IPS-NIHi11 (cell line): ENCODE measurements at regions not wholly inside any gene's neighbourhood (a gene's known extent, or its start where the extent isn't known, plus 50 kb on each side); places are given as distances from the start of the nearest gene placed in this dataset.
A peak's percentile ranks its signal among the peaks of the same experiment; 100 is the strongest.
"Not testable (repeated sequence)": the region's sequence is repeated elsewhere in the genome, so short reads cannot be mapped to it uniquely, and the experiment has no call there.

Experiments used
- DNase-seq: peaks from one replicate; pipeline ENCODE4 v3.0.0; 2012; ENCODE audit warnings: mixed read lengths, low spot score

DNA sequence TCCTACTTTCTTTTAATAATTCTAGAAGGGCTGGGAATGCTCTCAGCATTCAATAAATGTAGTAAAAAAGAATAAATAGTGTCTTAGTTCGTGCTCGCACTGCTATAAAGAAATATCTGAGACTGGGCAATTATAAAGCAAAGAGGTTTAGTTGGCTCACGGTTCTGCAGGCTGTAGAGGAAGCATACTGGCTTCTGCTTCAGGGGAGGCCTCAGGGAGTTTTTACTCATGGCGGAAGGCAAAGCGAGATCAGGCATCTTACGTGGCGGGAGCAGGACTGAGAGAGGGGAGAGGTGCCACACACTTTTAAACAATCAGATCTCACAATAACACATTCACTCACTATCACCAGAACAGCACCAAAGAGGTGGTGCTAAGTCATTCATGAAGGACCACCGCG is 103.0 kb upstream of the UBE2E2 start:
- no peak for DNase-seq

DNA sequence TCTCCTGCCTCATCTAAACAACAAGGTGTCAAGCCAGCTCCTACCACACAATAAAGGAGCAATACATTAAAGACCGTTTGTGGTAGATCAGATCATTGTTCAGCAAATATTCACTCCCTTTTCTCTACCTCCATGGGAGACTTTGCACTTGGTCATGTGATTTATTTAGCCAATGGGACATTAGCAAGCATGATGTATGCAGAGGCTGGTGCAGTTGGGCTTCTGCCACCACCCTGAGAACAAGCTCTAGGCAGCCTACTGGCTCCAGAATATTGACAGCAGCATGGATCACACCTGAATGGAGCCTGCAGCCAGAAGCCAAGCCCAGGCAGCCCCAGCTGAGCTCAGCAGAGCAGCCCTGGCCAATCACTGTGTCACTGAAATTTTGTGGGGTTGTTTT is 99.4 kb upstream of the UBE2E2 start:
- DNase-seq, result no peak

DNA sequence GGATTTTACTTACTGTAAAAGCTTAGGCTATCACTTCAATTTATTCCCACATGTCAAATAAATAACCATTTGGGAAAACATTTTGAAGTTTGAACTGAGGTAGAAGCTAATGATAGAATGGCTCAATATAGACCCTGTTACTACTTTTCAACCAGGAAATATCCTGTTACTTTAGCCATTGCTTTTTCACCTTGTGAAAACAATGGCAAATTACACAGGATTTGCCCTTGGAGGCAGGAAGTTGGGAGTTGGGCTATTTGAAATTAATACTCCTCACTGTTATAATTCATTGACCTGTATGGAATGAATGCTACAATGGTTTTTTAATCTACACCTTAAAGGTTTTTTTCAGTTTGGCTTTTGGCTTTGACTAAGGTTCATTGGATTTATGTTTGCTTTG is 98.1 kb upstream of the UBE2E2 start:
- DNase-seq, result no peak

- DNase-seq, result no peak
Observed at GRCh38 chr3:23106666-23107065, 96.5 kb upstream of the UBE2E2 start.

DNA sequence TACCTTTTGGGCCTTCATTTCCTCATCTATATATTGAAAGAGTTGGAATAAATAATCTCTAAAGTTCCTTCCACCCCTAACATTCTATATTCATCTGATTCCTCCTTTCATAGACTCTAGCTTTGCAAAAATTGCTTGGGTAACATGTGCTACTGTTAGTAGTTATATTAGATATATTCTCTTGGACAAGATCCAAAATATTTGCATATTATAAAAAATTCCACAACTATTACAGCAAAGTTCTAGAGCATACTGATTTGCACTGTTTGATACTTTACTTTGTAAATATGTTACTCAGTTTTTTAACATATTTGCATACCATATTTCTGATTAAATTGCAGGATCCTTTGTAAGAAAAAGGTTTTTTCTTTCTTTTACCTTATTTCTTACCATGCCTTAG is 95.9 kb upstream of the UBE2E2 start:
- no peak for DNase-seq

DNA sequence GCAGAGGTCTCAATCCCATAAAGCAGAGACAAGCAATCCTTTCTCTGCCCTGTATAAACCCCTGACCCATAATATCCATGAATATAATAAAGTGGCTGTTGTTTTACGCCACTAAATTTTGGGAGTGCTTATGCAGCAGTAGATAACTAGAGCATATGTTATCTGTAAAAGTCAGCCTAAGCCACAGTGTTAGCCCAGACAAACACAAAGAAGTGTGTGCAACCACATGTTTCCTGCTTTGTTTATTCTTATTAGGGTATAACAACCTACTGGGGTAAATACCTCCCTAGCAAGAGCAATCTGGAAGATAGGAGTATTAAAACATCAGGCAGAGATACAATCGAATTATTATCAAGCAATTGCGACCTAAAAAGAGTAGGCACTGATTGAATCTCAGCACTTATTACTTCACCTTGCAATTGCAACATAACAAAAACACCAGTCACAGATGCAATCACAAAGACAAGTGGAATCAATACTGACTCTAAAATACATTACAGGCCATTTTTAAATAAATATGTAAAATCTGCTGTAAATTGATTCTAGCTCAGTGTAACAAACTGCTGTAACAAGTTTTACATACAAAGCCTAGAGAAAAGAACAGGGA is 94.6 kb upstream of the UBE2E2 start:
- no peak for DNase-seq

DNA sequence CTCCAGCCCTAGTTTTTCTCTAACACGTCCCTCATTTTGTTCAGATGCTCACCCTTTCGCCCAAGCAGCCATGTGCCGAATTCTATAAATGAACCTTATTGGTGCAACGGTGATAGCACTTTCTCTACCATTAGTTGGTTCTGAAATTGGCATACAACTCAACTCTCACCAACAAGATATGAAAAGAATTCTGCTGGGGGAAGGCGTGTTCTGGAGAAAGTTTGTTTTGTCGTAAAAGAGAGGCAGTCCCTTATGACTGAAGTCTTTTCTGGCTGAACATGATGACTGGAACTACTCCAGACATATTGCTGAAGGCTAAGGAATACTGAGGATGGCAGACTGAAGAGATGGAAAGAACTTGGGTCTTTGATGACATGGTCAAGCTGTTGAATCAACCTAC is 91.8 kb upstream of the UBE2E2 start:
- DNase-seq, result no peak

DNA sequence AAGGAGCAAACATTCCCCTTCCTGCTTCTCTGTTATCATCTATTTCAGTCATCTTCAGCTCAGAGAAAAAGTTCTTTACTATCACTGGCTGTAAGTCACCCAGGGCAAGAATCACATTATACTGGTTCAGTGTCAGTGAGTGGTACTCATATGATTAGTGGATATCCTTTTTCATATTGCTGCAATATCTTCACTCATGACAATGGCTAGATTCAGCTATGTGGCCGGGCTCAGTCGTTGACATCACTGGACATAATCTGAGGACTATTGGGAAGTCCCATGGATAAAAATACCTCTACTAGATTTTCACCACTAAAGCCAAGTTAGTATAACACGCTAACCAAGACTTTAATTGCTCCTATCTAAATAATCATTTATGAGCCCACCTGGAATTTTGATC is 91.3 kb upstream of the UBE2E2 start:
- no peak for DNase-seq

DNA sequence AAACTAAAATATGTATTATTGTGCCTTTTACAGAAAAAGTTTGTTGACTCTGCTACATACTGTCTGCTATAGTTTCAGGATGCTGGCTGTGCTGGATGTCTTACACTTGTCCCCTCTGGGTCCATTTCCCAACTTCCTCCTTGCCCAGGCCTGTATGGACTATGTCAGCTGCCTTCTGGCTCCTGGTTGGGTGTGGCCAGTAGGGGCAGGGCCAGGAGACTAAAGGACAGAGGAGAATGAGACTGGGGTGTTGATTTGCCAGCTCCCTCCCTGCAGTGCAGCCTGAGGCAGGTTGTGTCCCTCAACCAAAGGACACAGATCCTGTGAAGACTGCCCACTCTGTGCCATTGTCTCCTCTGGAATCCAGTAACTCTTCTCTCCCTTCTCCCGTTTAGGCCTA is 90.6 kb upstream of the UBE2E2 start:
- DNase-seq, result peak; percentile 35

GRCh38 chr3:23113455-23114171 is 89.5 kb upstream of the UBE2E2 start:
- no peak for DNase-seq

DNA sequence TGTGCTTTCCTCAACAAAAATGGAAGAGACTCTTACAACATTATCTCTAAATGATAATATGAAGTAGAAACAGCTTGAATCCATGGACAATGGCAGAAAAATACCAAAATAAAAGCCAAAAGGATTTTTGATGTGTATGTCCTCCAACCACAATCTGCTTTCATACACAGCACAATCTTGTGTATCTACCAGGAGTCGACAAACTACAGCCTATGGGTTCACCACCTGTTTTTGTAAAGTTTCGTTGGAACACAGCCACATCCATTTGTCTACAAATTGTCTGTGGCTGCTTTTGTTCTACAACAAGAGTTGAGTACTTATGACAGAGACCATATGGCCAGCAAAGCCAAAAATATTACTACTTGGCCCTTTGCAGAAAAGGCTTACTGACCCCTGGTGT is 88.7 kb upstream of the UBE2E2 start:
- DNase-seq, result no peak

DNA sequence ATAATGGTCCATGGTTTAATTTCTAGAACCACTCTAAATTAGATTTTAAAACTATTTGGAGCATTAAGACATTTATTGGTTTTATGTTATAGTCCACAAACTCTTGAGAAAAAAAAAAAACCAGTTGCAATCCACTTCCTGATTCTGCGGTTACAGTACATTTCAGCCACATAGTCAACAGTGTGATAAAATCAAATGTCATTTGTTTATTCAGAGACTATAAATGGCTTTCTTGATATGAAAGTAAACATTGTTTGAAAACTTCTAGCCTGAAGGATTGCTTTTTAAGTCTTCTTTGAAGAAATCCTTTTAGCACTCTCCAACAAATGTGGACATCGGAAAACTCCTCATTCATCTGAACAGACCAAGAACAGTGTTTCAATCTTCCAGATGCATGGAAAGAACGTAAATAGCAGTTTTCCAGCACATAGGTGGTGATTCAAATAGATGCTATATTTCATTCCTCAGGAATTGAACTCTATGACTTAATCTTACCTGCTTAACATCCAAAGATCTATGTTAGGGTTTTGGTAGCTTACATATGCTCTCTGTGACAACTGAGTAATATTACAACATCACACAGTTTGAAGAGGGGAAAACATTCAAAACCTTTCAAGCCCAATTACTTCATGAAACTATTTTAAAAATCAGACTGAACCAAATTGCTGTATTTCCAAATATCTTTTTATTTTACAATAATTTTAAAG is 87.8 kb upstream of the UBE2E2 start:
- no peak for DNase-seq

- no peak for DNase-seq
Observed at GRCh38 chr3:23116081-23116837, 86.9 kb upstream of the UBE2E2 start.

GRCh38 chr3:23117856-23118255 is 85.3 kb upstream of the UBE2E2 start:
- no peak for DNase-seq

GRCh38 chr3:23127196-23127595 is 75.9 kb upstream of the UBE2E2 start:
- DNase-seq, result no peak

DNA sequence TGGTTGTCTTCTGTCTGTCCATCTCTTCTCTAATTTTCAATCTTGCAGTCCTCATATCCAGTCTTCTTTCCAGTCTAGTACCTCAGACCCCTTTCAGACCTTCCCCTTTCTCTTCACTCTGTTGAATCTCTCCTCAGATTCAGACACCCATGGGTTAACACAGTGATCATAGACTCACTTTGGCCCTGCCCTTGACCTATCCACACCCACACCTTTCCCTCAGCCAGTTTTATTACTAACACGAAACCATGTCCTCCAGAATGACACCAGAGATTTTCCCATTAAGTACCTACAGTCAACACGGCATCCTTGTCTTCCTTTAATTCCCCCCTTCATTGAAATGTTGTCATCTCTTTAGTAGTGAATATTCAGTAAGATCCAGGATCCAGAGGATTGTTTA is 74.5 kb upstream of the UBE2E2 start:
- no peak for DNase-seq

DNA sequence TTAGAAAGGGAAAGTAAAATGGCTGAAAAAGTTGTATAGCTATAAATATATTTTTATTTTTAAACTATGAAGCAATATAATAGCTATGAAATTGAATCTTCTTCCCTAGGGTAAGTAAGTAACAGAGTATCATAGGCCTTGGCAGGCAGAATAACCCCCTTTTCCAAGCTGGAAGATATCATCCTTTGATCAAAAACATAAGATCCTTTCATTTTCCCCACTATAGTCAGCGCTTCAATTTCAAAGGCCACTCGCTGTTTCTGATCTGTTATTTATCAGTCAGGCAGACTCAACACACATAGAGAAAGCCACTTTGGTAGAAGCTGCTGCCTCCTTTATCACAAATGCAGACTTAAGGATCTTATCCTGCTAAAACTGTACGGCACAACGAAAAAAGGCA is 74.0 kb upstream of the UBE2E2 start:
- DNase-seq, result no peak

GRCh38 chr3:23129817-23130216 is 73.3 kb upstream of the UBE2E2 start:
- no peak for DNase-seq

DNA sequence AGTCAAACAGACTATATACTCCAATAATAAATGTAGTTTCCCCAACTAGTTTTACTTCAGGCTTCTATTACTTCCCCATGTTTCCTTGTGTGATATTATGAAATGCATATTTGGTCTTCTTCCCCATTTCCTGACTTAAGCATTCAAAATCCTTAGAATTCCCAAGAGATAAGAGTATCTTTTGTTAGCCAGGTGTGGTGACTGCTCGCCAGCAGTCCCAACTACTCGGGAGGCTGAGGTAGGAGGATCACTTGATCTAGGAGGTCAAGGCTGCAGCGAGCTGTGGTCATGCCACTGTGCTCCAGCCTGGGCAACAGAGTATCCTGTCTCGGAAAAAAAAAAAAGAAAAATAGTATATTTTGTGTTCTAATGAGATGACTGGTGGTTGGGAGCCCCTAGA is 72.7 kb upstream of the UBE2E2 start:
- DNase-seq, result no peak

DNA sequence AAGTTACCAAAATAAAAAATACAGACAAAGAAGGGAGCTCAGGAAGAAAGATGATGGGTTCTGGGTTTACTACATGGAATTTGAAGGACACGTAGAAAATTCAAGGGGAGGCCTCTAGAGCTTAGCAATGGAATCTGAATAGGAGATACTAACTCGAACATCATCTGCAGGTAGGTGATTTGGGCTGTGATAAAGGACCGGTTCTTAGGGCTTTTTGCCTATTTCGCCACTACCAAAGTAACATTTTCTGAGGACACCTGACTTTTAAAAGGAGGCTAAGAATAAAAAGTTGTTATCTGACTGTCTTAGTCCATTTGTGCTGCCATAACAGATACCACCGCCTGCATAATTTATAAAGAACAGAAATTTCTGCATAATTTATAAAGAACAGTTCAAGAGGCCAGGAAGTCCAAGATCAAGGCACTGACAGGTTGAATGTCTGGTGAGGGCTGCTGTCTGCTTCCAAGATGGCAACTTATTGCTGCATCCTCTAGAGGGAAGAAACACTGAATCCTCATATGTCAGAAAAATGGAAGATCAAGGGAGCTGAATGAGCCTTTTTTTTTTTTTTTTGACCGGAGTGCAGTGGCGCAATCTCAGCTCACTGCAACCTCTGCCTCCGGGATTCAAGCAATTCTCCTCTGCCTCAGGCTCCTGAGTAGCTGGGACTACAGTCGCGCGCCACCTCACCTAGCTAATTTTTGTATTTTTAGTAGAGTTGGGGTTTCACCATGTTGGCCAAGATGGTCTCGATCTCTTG is 67.9 kb upstream of the UBE2E2 start:
- DNase-seq, result no peak

DNA sequence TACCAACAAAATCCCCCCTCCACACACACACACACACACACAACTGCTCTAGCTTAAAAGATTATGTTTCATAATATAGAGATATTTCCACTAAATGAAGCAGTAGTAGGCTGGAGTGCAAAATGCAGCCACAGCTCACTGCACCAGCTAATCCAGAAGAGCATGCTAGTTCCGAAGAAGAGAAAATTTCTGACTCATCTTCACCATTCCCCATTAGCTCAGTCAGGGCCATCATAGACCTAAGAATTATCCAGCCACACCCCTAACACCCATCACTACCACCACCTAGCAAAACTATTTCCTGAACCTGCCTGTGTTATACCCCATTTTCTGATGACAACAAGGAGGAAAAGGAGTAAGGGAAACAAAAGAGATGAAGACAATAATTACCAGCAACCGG is 67.1 kb upstream of the UBE2E2 start:
- DNase-seq, result no peak

DNA sequence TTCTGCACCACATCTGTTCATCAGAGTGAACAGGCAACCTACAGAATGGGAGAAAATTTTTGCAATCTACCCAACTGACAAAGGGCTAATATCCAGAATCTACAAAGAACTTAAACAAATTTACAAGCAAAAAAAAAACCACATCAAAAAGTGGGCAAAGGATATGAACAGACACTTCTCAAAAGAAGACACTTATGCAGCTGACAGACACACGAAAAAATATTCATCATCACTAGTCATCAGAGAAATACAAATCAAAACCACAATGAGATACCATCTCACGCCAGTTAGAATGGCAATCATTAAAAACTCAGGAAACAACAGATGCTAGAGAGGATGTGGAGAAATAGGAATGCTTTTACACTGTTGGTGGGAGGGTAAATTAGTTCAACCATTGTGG is 59.1 kb upstream of the UBE2E2 start:
- DNase-seq, result not testable (repeated sequence)
